Hematopoietic multipotent progenitor cell treated with erythropoietin and hydrocortisone succinate and interleukin-3 and kit ligand, for 4 days (in vitro differentiated cells): ENCODE measurements at regions not wholly inside any gene's neighbourhood (a gene's known extent, or its start where the extent isn't known, plus 50 kb on each side); places are given as distances from the start of the nearest gene placed in this dataset.
"Not testable (repeated sequence)": the region's sequence is repeated elsewhere in the genome, so short reads cannot be mapped to it uniquely, and the experiment has no call there.

ENCODE experiments used
- DNase-seq: peaks from one replicate; pipeline ENCODE4 v3.0.0-alpha.2; 2015

GRCh38 chr1:100791586-100791985 lies 72.0 kb downstream of the VCAM1 start:
- no peak for DNase-seq

- DNase-seq, result no peak
Observed at GRCh38 chr1:100793659-100794058, 74.1 kb downstream of the VCAM1 start.

GRCh38 chr1:100794748-100795645 lies 75.5 kb downstream of the VCAM1 start:
- DNase-seq, result no peak

- DNase-seq, result no peak
Observed at GRCh38 chr1:100795646-100795985, 76.1 kb downstream of the VCAM1 start.

GRCh38 chr1:100796046-100796445 lies 76.5 kb downstream of the VCAM1 start:
- no peak for DNase-seq

- no peak for DNase-seq
Observed at GRCh38 chr1:100799548-100799947, 80.0 kb downstream of the VCAM1 start.

- no peak for DNase-seq
Observed at GRCh38 chr1:100799954-100800612, 80.5 kb downstream of the VCAM1 start.

GRCh38 chr1:100801256-100801655 lies 81.7 kb downstream of the VCAM1 start:
- peak; percentile 15 for DNase-seq

- DNase-seq, result peak; percentile 18
Observed at GRCh38 chr1:100803280-100803679, 83.7 kb downstream of the VCAM1 start.

- no peak for DNase-seq
Observed at GRCh38 chr1:100806601-100807000, 87.1 kb downstream of the VCAM1 start.

- no peak for DNase-seq
Observed at GRCh38 chr1:100810360-100810759, 84.3 kb downstream of the EXTL2 start.

GRCh38 chr1:100811808-100812207 lies 82.8 kb downstream of the EXTL2 start:
- no peak for DNase-seq

- peak; percentile 39 for DNase-seq
Observed at GRCh38 chr1:100814938-100815337, 79.7 kb downstream of the EXTL2 start.

- peak; percentile 70 for DNase-seq
Observed at GRCh38 chr1:100816049-100816448, 78.6 kb downstream of the EXTL2 start.

- DNase-seq, result not testable (repeated sequence)
Observed at GRCh38 chr1:100820195-100820594, 74.4 kb downstream of the EXTL2 start.

GRCh38 chr1:100821919-100822318 lies 72.7 kb downstream of the EXTL2 start:
- not testable (repeated sequence) for DNase-seq
